GM12874 (cell line): ENCODE measurements at regions not wholly inside any gene's neighbourhood (a gene's known extent, or its start where the extent isn't known, plus 50 kb on each side); places are given as distances from the start of the nearest gene placed in this dataset.

Experiments
- CTCF ChIP-seq: IDR thresholded peaks from 2 replicates; pipeline ENCODE4 v1.5.1; 2011; ENCODE audit warnings: low read depth, mild to moderate bottlenecking, control low read depth, low read length, moderate library complexity; ENCODE audit not compliant: insufficient read depth

DNA sequence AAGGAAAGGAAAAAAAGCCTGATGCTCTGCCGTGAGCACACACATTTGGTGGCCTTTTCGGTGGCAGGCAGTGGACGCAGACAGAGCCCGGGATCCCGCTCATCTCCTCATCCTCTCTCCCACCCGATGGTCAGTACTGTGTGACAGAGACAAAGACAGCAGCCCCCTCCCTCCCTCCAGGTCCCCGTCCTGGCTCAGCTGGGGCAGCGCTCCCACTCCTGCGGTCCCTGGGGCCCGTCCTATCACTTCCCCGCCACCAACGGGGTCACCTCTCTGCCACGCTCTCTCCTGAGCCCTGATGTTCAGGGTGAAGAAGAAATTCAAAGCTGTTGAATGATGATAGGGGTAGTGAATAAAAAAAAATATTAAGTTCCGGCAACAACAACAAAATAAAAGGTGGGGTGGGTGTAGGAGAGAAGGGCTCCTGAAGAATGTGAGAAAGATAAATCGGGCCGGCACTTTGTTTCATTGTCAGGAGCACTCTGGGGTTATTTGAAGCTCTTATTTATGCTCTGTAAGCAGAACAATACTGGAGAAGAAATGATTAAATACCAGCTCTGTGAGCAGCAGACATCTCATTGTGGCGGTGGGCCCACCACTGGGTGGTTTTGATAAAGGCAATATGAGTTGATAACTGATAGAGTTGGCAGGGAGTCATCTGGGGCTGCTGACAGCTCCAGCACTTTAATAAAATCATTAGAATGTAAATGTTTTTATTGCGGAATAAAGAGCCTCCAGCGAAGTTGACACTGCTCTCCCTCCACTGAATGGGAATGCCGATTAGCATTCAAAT, 417.7 kb downstream of the IRX1 start:
- TF ChIP-seq CTCF, result no peak

- no peak for TF ChIP-seq CTCF
Measured at GRCh38 chr5:4015709-4016108, 420.1 kb downstream of the IRX1 start.

- no peak for TF ChIP-seq CTCF
Measured at GRCh38 chr5:4017076-4017803, 421.6 kb downstream of the IRX1 start.

DNA sequence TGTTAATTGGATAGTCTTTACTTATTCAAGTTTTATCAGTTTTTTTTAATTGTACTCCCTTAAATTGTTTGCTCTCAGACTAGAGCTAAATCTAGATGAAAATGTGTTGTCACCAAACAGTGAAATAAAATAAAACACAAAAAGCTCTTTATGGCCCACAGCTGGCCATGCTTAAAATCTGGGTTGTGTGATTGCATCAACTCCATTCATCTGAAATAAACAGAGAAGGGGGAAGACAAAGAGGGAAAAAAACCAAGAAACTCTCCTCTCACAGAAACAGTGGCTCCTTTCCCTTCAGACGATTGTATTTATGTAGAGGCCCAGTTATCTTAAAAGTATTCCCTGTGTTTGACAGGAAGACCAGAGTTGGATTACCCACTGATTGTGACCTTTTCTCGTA, 422.4 kb downstream of the IRX1 start:
- TF ChIP-seq CTCF, result no peak

DNA sequence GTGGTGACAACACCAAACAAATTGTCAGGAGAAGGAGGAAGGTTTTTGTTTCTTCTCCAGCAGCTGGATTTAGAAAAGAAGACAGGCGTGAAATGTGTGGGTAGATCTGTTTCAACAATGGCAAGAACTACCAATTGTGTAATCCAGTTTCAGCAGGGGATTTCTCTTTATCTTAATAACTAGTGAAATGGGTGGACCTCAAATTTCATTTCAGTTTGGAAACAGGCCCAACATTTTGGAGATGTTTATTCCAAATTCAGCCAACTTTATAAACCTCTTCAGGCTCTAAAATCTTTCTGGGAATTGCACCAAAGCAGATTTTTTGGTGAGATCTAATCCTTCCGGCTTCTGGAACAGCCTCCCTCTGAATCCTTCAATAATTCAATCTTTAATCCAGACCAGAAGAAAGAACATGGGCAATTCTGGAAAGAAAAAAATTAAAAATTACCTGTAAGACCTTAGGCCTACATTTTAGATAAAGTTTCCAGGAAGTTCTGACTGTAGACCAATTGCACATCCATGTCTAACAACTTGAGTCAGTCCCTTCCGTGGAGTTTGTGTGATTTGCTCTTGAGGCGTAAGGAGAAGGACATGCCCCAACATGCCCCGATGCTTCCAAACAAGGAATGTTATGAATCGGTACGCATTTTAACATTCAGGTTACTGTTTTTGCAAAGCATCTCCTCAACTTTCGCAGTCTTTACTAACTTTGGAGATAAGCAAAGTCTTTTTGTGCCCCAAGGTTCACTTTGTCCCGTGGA, 423.6 kb downstream of the IRX1 start:
- TF ChIP-seq CTCF, result no peak

DNA sequence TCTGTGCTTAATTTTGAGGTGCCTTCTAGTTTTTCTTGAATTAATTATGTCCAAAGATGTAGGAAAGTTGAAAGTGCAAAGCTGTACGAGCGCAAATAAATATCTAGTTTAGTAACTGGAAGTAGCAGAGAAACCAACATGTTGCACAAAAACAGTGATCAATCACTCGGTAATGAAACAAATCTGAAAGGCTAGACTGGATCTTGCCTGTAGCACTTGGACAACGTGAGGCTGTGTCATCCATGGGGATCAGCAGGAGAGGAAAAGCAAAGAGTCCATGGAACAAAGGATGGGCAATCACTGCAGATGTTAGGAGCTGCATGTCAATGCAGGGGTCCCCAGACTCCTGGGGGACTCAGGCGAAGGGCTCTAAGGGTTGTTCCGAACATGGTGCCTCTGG, 424.2 kb downstream of the IRX1 start:
- TF ChIP-seq CTCF, result no peak

DNA sequence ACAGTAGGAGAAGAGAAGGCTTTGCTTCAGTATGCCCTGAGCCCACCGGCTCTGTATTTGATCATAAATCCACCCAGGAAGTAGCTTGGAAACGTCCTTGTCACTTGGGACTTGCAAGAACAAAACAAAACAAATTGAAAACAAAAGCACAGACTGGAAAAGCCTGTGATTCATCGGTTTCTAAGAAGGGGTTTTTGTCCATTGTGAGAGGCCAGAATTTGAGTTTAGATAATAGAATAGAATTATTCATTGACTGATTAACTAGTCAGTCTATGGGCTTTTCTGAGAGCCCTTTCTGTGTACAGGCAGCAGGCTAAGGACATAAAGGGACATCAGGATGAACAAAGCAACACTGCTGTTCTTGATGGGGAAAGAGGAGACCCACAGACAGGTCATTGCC, 424.8 kb downstream of the IRX1 start:
- no peak for TF ChIP-seq CTCF
